BLaER1 treated with 17β-estradiol and CSF1 and Interleukin-3, amounts not matched to agents 10 nM and 100 nM (cell line): ENCODE measurements at regions not wholly inside any gene's neighbourhood (a gene's known extent, or its start where the extent isn't known, plus 50 kb on each side); places are given as distances from the start of the nearest gene placed in this dataset.

Experiments
- H3K27ac ChIP-seq, 11 experiments: shearing (Covaris generic); formaldehyde crosslinking; 2 replicates each; pipeline ENCODE4 v1.8.1; 2022
- H3K27me3 ChIP-seq, 11 experiments: shearing (Covaris generic); formaldehyde crosslinking; 2 replicates each; pipeline ENCODE4 v1.8.1; 2022
- H3K36me3 ChIP-seq, 11 experiments: shearing (Covaris generic); formaldehyde crosslinking; 2 replicates each; pipeline ENCODE4 v1.8.1; 2022
- H3K4me1 ChIP-seq, 10 experiments: shearing (Covaris generic); formaldehyde crosslinking; 2 replicates each; pipeline ENCODE4 v1.8.1; 2022
- H3K4me2 ChIP-seq, 11 experiments: shearing (Covaris generic); formaldehyde crosslinking; 2 replicates each; pipeline ENCODE4 v1.8.1; 2022
- H3K4me3 ChIP-seq, 10 experiments: shearing (Covaris generic); formaldehyde crosslinking; 2 replicates each; pipeline ENCODE4 v1.8.1; 2022
- H3K9ac ChIP-seq, 11 experiments: shearing (Covaris generic); formaldehyde crosslinking; 2 replicates each; pipeline ENCODE4 v1.8.1; 2022
- H3K9me3 ChIP-seq, 11 experiments: shearing (Covaris generic); formaldehyde crosslinking; replicated peaks in 1 of 11; 2 replicates each; pipeline ENCODE4 v1.8.1; 2022
- H4K20me1 ChIP-seq, 11 experiments: shearing (Covaris generic); formaldehyde crosslinking; 2 replicates each; pipeline ENCODE4 v1.8.1; 2022
- Cebpa-rat ChIP-seq, 11 experiments: shearing (Covaris generic); IDR thresholded peaks; 2 replicates each; pipeline ENCODE4 v1.8.1; 2022

GRCh38 chr10:24054421-24054820 lies 154.5 kb upstream of the KIAA1217 start:
- H3K9ac ChIP-seq, result no peak overlapping the region
- no peak overlapping the region for H3K27ac ChIP-seq
- no peak overlapping the region for H3K4me3 ChIP-seq
- no peaks in the 10 kb centered on the region for H4K20me1 ChIP-seq
- H3K4me1 ChIP-seq, result no peaks in the 10 kb centered on the region
- H3K27me3 ChIP-seq, result peaks cover 4 to 17% (median 9%) of the 10 kb centered on the region in 11 experiments; a peak in 21 of 22 replicates
- no peak for TF ChIP-seq Cebpa-rat (IDR thresholded peaks at IDR 0.05)
- no peaks in the 10 kb centered on the region for H3K36me3 ChIP-seq
- no peak overlapping the region for H3K4me2 ChIP-seq
- H3K9me3 ChIP-seq, result peaks cover 7 to 15% (median 13%) of the 10 kb centered on the region in 11 experiments; a peak in 17 of 22 replicates

- H3K4me3 ChIP-seq, result no peak overlapping the region
- no peaks in the 10 kb centered on the region for H3K9me3 ChIP-seq
- H3K27ac ChIP-seq, result no peak overlapping the region
- H3K9ac ChIP-seq, result no peak overlapping the region
- H3K4me2 ChIP-seq, result no peak overlapping the region
- H4K20me1 ChIP-seq, result no peaks in the 10 kb centered on the region
- H3K4me1 ChIP-seq, result no peaks in the 10 kb centered on the region
- no peak for TF ChIP-seq Cebpa-rat (IDR thresholded peaks at IDR 0.05)
- no peaks in the 10 kb centered on the region for H3K27me3 ChIP-seq
- no peaks in the 10 kb centered on the region for H3K36me3 ChIP-seq
Observed at GRCh38 chr10:24080207-24080606, 128.7 kb upstream of the KIAA1217 start.

GRCh38 chr10:24086296-24087086 lies 122.4 kb upstream of the KIAA1217 start:
- H3K27me3 ChIP-seq, result no peaks in the 10 kb centered on the region
- 0 out of 22 replicates have a peak, but pooled peaks cover 0 to 5% (median 0%) of the 10 kb centered on the region in 11 experiments for H3K9me3 ChIP-seq
- no peak overlapping the region for H3K27ac ChIP-seq
- no peaks in the 10 kb centered on the region for H4K20me1 ChIP-seq
- no peak overlapping the region for H3K9ac ChIP-seq
- no peaks in the 10 kb centered on the region for H3K36me3 ChIP-seq
- no peak for TF ChIP-seq Cebpa-rat (IDR thresholded peaks at IDR 0.05)
- H3K4me3 ChIP-seq, result no peak overlapping the region
- no peaks in the 10 kb centered on the region for H3K4me1 ChIP-seq
- no peak overlapping the region for H3K4me2 ChIP-seq

GRCh38 chr10:24091256-24091655 lies 117.7 kb upstream of the KIAA1217 start:
- Histone ChIP-seq H3K4me3 (no peak overlapping the region), H3K9me3 (peaks cover 0 to 9% (median 7%) of the 10 kb centered on the region in 11 experiments; a peak in 10 of 22 replicates), H3K27ac (no peak overlapping the region), H3K4me2 (no peak overlapping the region), H3K36me3 (no peaks in the 10 kb centered on the region), H3K4me1 (no peaks in the 10 kb centered on the region), H4K20me1 (no peaks in the 10 kb centered on the region), H3K27me3 (no peaks in the 10 kb centered on the region), H3K9ac (no peak overlapping the region)
- TF ChIP-seq Cebpa-rat (IDR thresholded peaks at IDR 0.05), result no peak

GRCh38 chr10:24096281-24096680 lies 112.7 kb upstream of the KIAA1217 start:
- H3K27ac ChIP-seq, result no peak overlapping the region
- TF ChIP-seq Cebpa-rat (IDR thresholded peaks at IDR 0.05), result no peak

GRCh38 chr10:24097751-24098207 lies 111.2 kb upstream of the KIAA1217 start:
- Histone ChIP-seq H3K9ac (no peak overlapping the region), H3K36me3 (no peaks in the 10 kb centered on the region), H3K4me3 (no peak overlapping the region), H3K27ac (no peak overlapping the region), H3K4me2 (no peak overlapping the region), H3K9me3 (peaks cover 0 to 9% (median 6%) of the 10 kb centered on the region in 11 experiments; a peak in 9 of 22 replicates), H3K27me3 (no peaks in the 10 kb centered on the region), H4K20me1 (no peaks in the 10 kb centered on the region), H3K4me1 (no peaks in the 10 kb centered on the region)
- TF ChIP-seq Cebpa-rat (IDR thresholded peaks at IDR 0.05), result no peak

More at GRCh38 chr10:24096281-24096680, 112.7 kb upstream of the KIAA1217 start:
- Histone ChIP-seq H3K9ac (no peak overlapping the region), H3K4me2 (no peak overlapping the region), H3K36me3 (no peaks in the 10 kb centered on the region), H3K4me1 (no peaks in the 10 kb centered on the region), H3K4me3 (no peak overlapping the region), H3K27me3 (no peaks in the 10 kb centered on the region), H4K20me1 (no peaks in the 10 kb centered on the region), H3K9me3 (peaks cover 0 to 9% (median 7%) of the 10 kb centered on the region in 11 experiments; a peak in 10 of 22 replicates)

GRCh38 chr10:24104895-24105294 lies 104.0 kb upstream of the KIAA1217 start:
- H3K4me2 ChIP-seq, result no peak overlapping the region
- H3K36me3 ChIP-seq, result no peaks in the 10 kb centered on the region
- no peaks in the 10 kb centered on the region for H3K4me1 ChIP-seq
- peaks cover 0 to 12% (median 0%) of the 10 kb centered on the region in 11 experiments; a peak in 4 of 22 replicates for H3K9me3 ChIP-seq
- H3K9ac ChIP-seq, result no peak overlapping the region
- H3K27me3 ChIP-seq, result no peaks in the 10 kb centered on the region
- no peak for TF ChIP-seq Cebpa-rat (IDR thresholded peaks at IDR 0.05)
- no peaks in the 10 kb centered on the region for H4K20me1 ChIP-seq
- no peak overlapping the region for H3K27ac ChIP-seq
- H3K4me3 ChIP-seq, result no peak overlapping the region

- TF ChIP-seq Cebpa-rat (IDR thresholded peaks at IDR 0.05), result no peak
- no peak overlapping the region for H3K9ac ChIP-seq
- no peaks in the 10 kb centered on the region for H3K27me3 ChIP-seq
- peak overlapping the region in 5 of 11 experiments; percentile 10 to 80 (median 64); a peak in 10 of 22 replicates for H3K4me2 ChIP-seq
- H3K36me3 ChIP-seq, result no peaks in the 10 kb centered on the region
- H3K4me1 ChIP-seq, result peaks cover 24 to 35% (median 29%) of the 10 kb centered on the region in 10 experiments
- no peak overlapping the region for H3K4me3 ChIP-seq
- H3K27ac ChIP-seq, result no peak overlapping the region
- H3K9me3 ChIP-seq, result no peaks in the 10 kb centered on the region
- H4K20me1 ChIP-seq, result no peaks in the 10 kb centered on the region
Observed at GRCh38 chr10:24113901-24114300, 95.0 kb upstream of the KIAA1217 start.

GRCh38 chr10:24114556-24114955 lies 94.4 kb upstream of the KIAA1217 start:
- Histone ChIP-seq H3K4me1 (peaks cover 24 to 35% (median 29%) of the 10 kb centered on the region in 10 experiments), H3K9me3 (no peaks in the 10 kb centered on the region), H3K4me2 (peak overlapping the region in 9 of 11 experiments; percentile 38 to 80 (median 63); a peak in 16 of 22 replicates), H3K36me3 (no peaks in the 10 kb centered on the region), H3K9ac (no peak overlapping the region), H3K27me3 (no peaks in the 10 kb centered on the region), H3K4me3 (no peak overlapping the region), H3K27ac (peak overlapping the region in 1 of 11 experiments; percentile 70; a peak in 1 of 22 replicates), H4K20me1 (no peaks in the 10 kb centered on the region)
- TF ChIP-seq Cebpa-rat (IDR thresholded peaks at IDR 0.05), result no peak
